OCI-LY7 (cell line): ENCODE measurements at regions not wholly inside any gene's neighbourhood (a gene's known extent, or its start where the extent isn't known, plus 50 kb on each side); places are given as distances from the start of the nearest gene placed in this dataset.

ENCODE experiments used
- BruUV-seq: library from RNA; stranded (reverse); fragments of 400-500 nt; replicated peaks from 2 replicates; lab custom pipeline; 2021; lab: Mats Ljungman, UMichigan
- CTCF ChIA-PET: fragments of 300-600 bp; sonication (Branson Sonifier 250); formaldehyde crosslinking; loops from one replicate; lab custom pipeline; 2022; ENCODE audit warnings: antibody characterized with exemption; ENCODE audit not compliant: unreplicated experiment; lab: Charles Lee
- POLR2A ChIA-PET: fragments of 300-600 bp; sonication (Branson Sonifier 250); formaldehyde crosslinking; loops from one replicate; lab custom pipeline; 2022; ENCODE audit warnings: antibody characterized with exemption; lab: Charles Lee
- DNase-seq: peaks from one replicate; pipeline ENCODE4 v3.0.0-alpha.2; 2015; ENCODE audit warnings: low spot score
- H2AFZ ChIP-seq: fragments of 200-600 bp; sonication (generic), shearing (Covaris generic); 2 replicates; pipeline ENCODE4 v1.6.1; 2014; ENCODE audit warnings: mild to moderate bottlenecking, antibody characterized with exemption, low read length, moderate library complexity
- H3K27ac ChIP-seq: fragments of 200-600 bp; sonication (generic); 2 replicates; pipeline ENCODE4 v1.5.1; 2014; ENCODE audit warnings: mixed run types, low read depth, mild to moderate bottlenecking, moderate library complexity, low read length, inconsistent platforms; ENCODE audit not compliant: poor library complexity, severe bottlenecking
- H3K36me3 ChIP-seq: fragments of 200-600 bp; sonication (generic); 2 replicates; pipeline ENCODE4 v1.6.1; 2014; ENCODE audit warnings: mild to moderate bottlenecking, antibody characterized with exemption, low read length, moderate library complexity, mixed read lengths; ENCODE audit not compliant: insufficient read depth
- H3K4me1 ChIP-seq: fragments of 200-600 bp; sonication (generic); 2 replicates; pipeline ENCODE4 v1.5.1; 2014; ENCODE audit warnings: mild to moderate bottlenecking, low read length; ENCODE audit not compliant: insufficient read depth, poor library complexity, severe bottlenecking
- H3K4me2 ChIP-seq: fragments of 200-600 bp; sonication (generic); 2 replicates; pipeline ENCODE4 v1.6.1; 2014; ENCODE audit warnings: mild to moderate bottlenecking, low read length
- H3K4me3 ChIP-seq: fragments of 200-600 bp; sonication (generic); 2 replicates; pipeline ENCODE4 v1.5.1; 2014; ENCODE audit warnings: mild to moderate bottlenecking, low read depth, low read length; ENCODE audit not compliant: poor library complexity, severe bottlenecking
- H3K79me2 ChIP-seq: fragments of 200-600 bp; sonication (generic); 2 replicates; pipeline ENCODE4 v1.6.1; 2016; ENCODE audit warnings: low read depth, mild to moderate bottlenecking, low read length, moderate library complexity, mixed read lengths; ENCODE audit not compliant: insufficient read depth
- H3K9me2 ChIP-seq: fragments of 200-600 bp; sonication (generic); 2 replicates; pipeline ENCODE4 v1.6.1; 2016; ENCODE audit warnings: mild to moderate bottlenecking, low read length, mixed read lengths; ENCODE audit not compliant: insufficient read depth
- H3K9me3 ChIP-seq: fragments of 200-600 bp; sonication (generic); 2 replicates; pipeline ENCODE4 v1.6.1; 2014; ENCODE audit warnings: mild to moderate bottlenecking, mixed run types, low read length, mixed read lengths
- H4K20me1 ChIP-seq: fragments of 200-600 bp; sonication (generic); 2 replicates; pipeline ENCODE4 v1.6.1; 2014; ENCODE audit warnings: mild to moderate bottlenecking, antibody characterized with exemption, low read length, moderate library complexity, mixed read lengths; ENCODE audit not compliant: insufficient read depth
- EZH2phosphoT487 ChIP-seq: fragments of 200-600 bp; sonication (generic); IDR thresholded peaks from 2 replicates; pipeline ENCODE4 v1.6.1; 2018; ENCODE audit warnings: low read depth, borderline replicate concordance, mild to moderate bottlenecking, mixed run types, antibody characterized with exemption, low read length, moderate library complexity, mixed read lengths
- intact Hi-C: fragments of 100-400 bp; cut with micrococcal nuclease; formaldehyde crosslinking; loops from one replicate; pipeline ENCODE4 v1.10.0; 2022; ENCODE audit not compliant: unreplicated experiment
- TF ChIP-seq, protein P1 (sequence below): fragments of 200-600 bp; sonication (generic); conservative IDR thresholded peaks from 2 replicates; pipeline ENCODE4 v1.5.1; 2014; ENCODE audit warnings: mild to moderate bottlenecking, antibody characterized with exemption, low read length, moderate library complexity, mixed read lengths

DNA sequence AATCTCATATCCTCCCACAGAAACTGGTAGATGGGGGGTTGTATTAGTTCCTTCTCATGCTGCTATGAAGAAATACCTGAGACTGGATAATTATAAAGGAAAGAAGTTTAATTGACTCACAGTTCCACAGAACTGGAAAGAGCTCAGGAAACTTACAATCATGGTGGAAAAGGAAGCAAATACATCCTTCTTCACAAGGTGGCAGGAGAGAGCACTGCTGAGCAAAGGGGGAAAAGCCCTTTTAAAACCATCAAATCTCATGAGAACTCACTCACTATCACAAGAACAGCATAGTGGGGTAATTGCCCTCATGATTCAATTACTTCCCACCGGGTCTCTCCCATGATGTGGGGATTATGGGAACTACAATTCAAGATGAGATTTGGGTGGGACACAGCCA lies 250.5 kb upstream of the GPRIN3 start:
- no peak overlapping the region for H2AFZ ChIP-seq
- no peaks in the 10 kb centered on the region for H3K9me3 ChIP-seq
- no peaks in the 10 kb centered on the region for H3K36me3 ChIP-seq
- H3K79me2 ChIP-seq, result no peaks in the 10 kb centered on the region
- H3K9me2 ChIP-seq, result no peaks in the 10 kb centered on the region
- no TSS peak for BruUV-seq
- TF ChIP-seq EZH2phosphoT487, result no peak
- TF ChIP-seq, protein P1, sequence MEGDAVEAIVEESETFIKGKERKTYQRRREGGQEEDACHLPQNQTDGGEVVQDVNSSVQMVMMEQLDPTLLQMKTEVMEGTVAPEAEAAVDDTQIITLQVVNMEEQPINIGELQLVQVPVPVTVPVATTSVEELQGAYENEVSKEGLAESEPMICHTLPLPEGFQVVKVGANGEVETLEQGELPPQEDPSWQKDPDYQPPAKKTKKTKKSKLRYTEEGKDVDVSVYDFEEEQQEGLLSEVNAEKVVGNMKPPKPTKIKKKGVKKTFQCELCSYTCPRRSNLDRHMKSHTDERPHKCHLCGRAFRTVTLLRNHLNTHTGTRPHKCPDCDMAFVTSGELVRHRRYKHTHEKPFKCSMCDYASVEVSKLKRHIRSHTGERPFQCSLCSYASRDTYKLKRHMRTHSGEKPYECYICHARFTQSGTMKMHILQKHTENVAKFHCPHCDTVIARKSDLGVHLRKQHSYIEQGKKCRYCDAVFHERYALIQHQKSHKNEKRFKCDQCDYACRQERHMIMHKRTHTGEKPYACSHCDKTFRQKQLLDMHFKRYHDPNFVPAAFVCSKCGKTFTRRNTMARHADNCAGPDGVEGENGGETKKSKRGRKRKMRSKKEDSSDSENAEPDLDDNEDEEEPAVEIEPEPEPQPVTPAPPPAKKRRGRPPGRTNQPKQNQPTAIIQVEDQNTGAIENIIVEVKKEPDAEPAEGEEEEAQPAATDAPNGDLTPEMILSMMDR, result peak; percentile 56
- no peaks in the 10 kb centered on the region for H3K4me1 ChIP-seq
- no peak overlapping the region for H3K27ac ChIP-seq
- no peaks in the 10 kb centered on the region for H4K20me1 ChIP-seq
- intact Hi-C loops, result no loop called here
- CTCF ChIA-PET, result no interaction called here
- DNase-seq, result no peak
- POLR2A ChIA-PET, result interaction anchor here (1.7 kb wide), 1 partner anchor 28 kb away, joined by 3 read pairs; no protein-coding TSS in a partner anchor
- no peak overlapping the region for H3K4me2 ChIP-seq
- H3K4me3 ChIP-seq, result no peak overlapping the region

DNA sequence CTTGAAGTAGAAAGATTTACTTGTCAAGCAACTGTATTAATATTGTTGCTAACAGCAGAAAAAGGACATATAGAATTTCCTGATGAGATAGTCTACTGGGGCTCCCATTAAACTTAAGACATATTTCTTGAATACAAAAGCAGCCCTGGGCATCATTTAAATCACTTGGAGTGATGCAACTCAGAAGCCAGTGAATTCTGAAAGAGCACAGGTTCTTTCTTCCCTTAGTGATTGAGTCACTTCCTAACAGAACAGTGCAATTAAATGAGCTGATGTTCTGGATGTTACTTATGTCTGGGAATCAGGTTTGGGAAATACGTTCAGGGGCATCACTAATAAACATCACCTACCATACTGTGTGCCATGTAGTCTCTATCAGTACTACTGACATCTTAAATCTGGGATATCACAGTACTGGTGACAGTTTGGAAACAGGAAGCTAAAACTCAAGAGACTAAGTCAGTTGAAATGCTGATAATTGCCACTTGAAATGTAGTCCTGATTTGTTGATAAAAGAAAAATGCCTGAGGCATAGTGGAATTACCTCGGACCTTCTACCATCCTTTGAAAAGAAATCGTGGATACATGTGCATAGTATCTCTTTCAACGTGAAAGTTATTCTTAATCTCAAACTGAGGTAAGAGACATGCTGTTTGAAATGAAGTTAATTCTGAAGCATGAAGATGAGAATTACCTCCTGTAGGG lies 249.2 kb upstream of the GPRIN3 start:
- Histone ChIP-seq H2AFZ (no peak overlapping the region), H4K20me1 (no peaks in the 10 kb centered on the region), H3K4me2 (no peak overlapping the region), H3K9me3 (no peaks in the 10 kb centered on the region), H3K27ac (no peak overlapping the region), H3K36me3 (no peaks in the 10 kb centered on the region), H3K9me2 (no peaks in the 10 kb centered on the region), H3K4me1 (no peaks in the 10 kb centered on the region), H3K79me2 (no peaks in the 10 kb centered on the region), H3K4me3 (no peak overlapping the region)
- no peak for DNase-seq
- ChIA-PET POLR2A (no interaction called here), CTCF (no interaction called here)
- intact Hi-C loops, result no loop called here
- no peak for TF ChIP-seq EZH2phosphoT487
- TF ChIP-seq, protein P1, result no peak
- no TSS peak for BruUV-seq

DNA sequence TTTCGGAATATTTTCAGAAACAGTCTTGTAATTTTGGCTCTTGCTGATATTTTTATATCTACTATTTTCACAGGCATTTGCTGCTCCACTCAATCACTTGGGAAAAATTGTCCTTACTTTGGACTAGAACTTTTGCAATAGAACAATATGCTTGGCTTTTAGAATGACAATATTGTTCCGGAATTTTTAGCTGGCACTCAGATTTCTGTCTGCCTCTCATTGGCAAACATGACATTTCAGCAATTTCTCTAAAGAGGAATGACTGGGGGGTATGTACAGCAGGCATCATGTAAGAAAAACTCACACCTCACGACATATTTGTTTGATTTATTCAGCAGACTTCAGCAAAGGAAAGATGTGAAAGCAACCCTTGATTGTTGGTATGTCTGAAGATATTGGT lies 243.6 kb upstream of the GPRIN3 start:
- CTCF ChIA-PET, result no interaction called here
- no peak overlapping the region for H2AFZ ChIP-seq
- H3K4me2 ChIP-seq, result no peak overlapping the region
- no peaks in the 10 kb centered on the region for H3K9me3 ChIP-seq
- no peaks in the 10 kb centered on the region for H3K4me1 ChIP-seq
- H3K79me2 ChIP-seq, result no peaks in the 10 kb centered on the region
- no peak overlapping the region for H3K27ac ChIP-seq
- H3K9me2 ChIP-seq, result no peaks in the 10 kb centered on the region
- H3K4me3 ChIP-seq, result no peak overlapping the region
- no peaks in the 10 kb centered on the region for H4K20me1 ChIP-seq
- TF ChIP-seq, protein P1, result no peak
- TF ChIP-seq EZH2phosphoT487, result no peak
- no peaks in the 10 kb centered on the region for H3K36me3 ChIP-seq
- POLR2A ChIA-PET, result no interaction called here
- no TSS peak for BruUV-seq
- intact Hi-C loops, result no loop called here
- DNase-seq, result no peak
